Neural cell (in vitro differentiated cells): ENCODE measurements at regions not wholly inside any gene's neighbourhood (a gene's known extent, or its start where the extent isn't known, plus 50 kb on each side); places are given as distances from the start of the nearest gene placed in this dataset.

Experiments used
- H2AFZ ChIP-seq: fragments of 200-600, 300-800 bp; sonication (generic), shearing (Covaris generic); 2 replicates; pipeline ENCODE4 v1.6.0; 2014; ENCODE audit warnings: low read depth, mild to moderate bottlenecking, antibody characterized with exemption, low read length, moderate library complexity
- H3F3A ChIP-seq: fragments of 200-600 bp; shearing (Covaris generic); 2 replicates; pipeline ENCODE4 v1.6.1; 2016; ENCODE audit warnings: mild to moderate bottlenecking, moderate library complexity, mixed read lengths, antibody characterized with exemption, low read length; ENCODE audit not compliant: insufficient read depth, poor library complexity, severe bottlenecking
- H3K27ac ChIP-seq: fragments of 200-600, 300-800 bp; sonication (generic), shearing (Covaris generic); 2 replicates; pipeline ENCODE4 v1.5.1; 2014; ENCODE audit warnings: mild to moderate bottlenecking, low read length, moderate library complexity
- H3K27me3 ChIP-seq: fragments of 300-800, 200-600 bp; sonication (generic), shearing (Covaris generic); 2 replicates; pipeline ENCODE4 v1.6.0; 2014; ENCODE audit warnings: mild to moderate bottlenecking, low read depth, low read length, moderate library complexity; ENCODE audit not compliant: insufficient read depth
- H3K36me3 ChIP-seq: fragments of 300-800, 200-600 bp; sonication (generic), shearing (Covaris generic); 2 replicates; pipeline ENCODE4 v1.5.1; 2014; ENCODE audit warnings: mild to moderate bottlenecking, antibody characterized with exemption, low read length, moderate library complexity; ENCODE audit not compliant: insufficient read depth
- H3K4me2 ChIP-seq: fragments of 300-800, 200-600 bp; sonication (generic), shearing (Covaris generic); 2 replicates; pipeline ENCODE4 v1.6.0; 2014; ENCODE audit warnings: mild to moderate bottlenecking, low read length
- H3K4me3 ChIP-seq: fragments of 300-800, 200-600 bp; sonication (generic), shearing (Covaris generic); 2 replicates; pipeline ENCODE4 v1.5.1; 2014; ENCODE audit warnings: mild to moderate bottlenecking, low read length, moderate library complexity
- H3K79me2 ChIP-seq: fragments of 200-600 bp; shearing (Covaris generic); replicated peaks from 2 replicates; pipeline ENCODE4 v1.6.0; 2014; ENCODE audit warnings: mild to moderate bottlenecking, low read length, moderate library complexity; ENCODE audit not compliant: insufficient read depth
- H3K9ac ChIP-seq: fragments of 300-800, 200-600 bp; sonication (generic), shearing (Covaris generic); 2 replicates; pipeline ENCODE4 v1.6.1; 2016; ENCODE audit warnings: mild to moderate bottlenecking, low read length, mixed read lengths
- H3K9me2 ChIP-seq: fragments of 200-600 bp; shearing (Covaris generic); 2 replicates; pipeline ENCODE4 v1.6.1; 2016; ENCODE audit warnings: mild to moderate bottlenecking, low read length, mixed read lengths; ENCODE audit not compliant: insufficient read depth
- H3K9me3 ChIP-seq: fragments of 200-600, 300-800 bp; sonication (generic), shearing (Covaris generic); 2 replicates; pipeline ENCODE4 v1.6.1; 2016; ENCODE audit warnings: mild to moderate bottlenecking, mixed run types, low read length, moderate library complexity, mixed read lengths
- H4K20me1 ChIP-seq: fragments of 200-600 bp; shearing (Covaris generic); 2 replicates; pipeline ENCODE4 v1.6.1; 2016; ENCODE audit warnings: mild to moderate bottlenecking, mixed run types; ENCODE audit not compliant: insufficient read depth
- EP300 ChIP-seq: fragments of 450-650 bp; conservative IDR thresholded peaks from 2 replicates; pipeline ENCODE4 v1.6.1; 2014; ENCODE audit warnings: antibody characterized with exemption, mild to moderate bottlenecking, moderate library complexity; ENCODE audit not compliant: poor library complexity, severe bottlenecking
- EZH2 ChIP-seq: fragments of 200-600, 300-800 bp; shearing (Covaris generic), sonication (generic); IDR thresholded peaks from 2 replicates; pipeline ENCODE4 v1.6.1; 2014; ENCODE audit warnings: antibody characterized with exemption, low read length, borderline replicate concordance, mild to moderate bottlenecking; ENCODE audit not compliant: insufficient read depth, poor library complexity, severe bottlenecking
- MXI1 ChIP-seq: fragments of 450-650 bp; conservative IDR thresholded peaks from 2 replicates; pipeline ENCODE4 v1.6.1; 2014; ENCODE audit warnings: antibody characterized with exemption, mild to moderate bottlenecking; ENCODE audit not compliant: poor library complexity, severe bottlenecking
- POLR2AphosphoS5 ChIP-seq: IDR thresholded peaks from 2 replicates; pipeline ENCODE4 v1.6.1; 2012
- RAD21 ChIP-seq: fragments of 450-650 bp; conservative IDR thresholded peaks from 2 replicates; pipeline ENCODE4 v1.6.1; 2014; ENCODE audit warnings: antibody characterized with exemption, mild to moderate bottlenecking, moderate library complexity
- SMC3 ChIP-seq: fragments of 450-650 bp; conservative IDR thresholded peaks from 2 replicates; pipeline ENCODE4 v1.6.1; 2014; ENCODE audit warnings: antibody characterized with exemption, mild to moderate bottlenecking, moderate library complexity; ENCODE audit not compliant: poor library complexity
- TAF1 ChIP-seq: IDR thresholded peaks from 2 replicates; pipeline ENCODE4 v1.6.1; 2012; ENCODE audit warnings: low read depth
- TF ChIP-seq, protein P1 (sequence below): IDR thresholded peaks from 2 replicates; pipeline ENCODE4 v1.6.1; 2012; ENCODE audit warnings: borderline replicate concordance
- TF ChIP-seq, protein P2 (sequence below): fragments of 450-650 bp; IDR thresholded peaks from 2 replicates; pipeline ENCODE4 v1.5.1; 2014; ENCODE audit warnings: antibody characterized with exemption, mild to moderate bottlenecking, moderate library complexity; ENCODE audit not compliant: poor library complexity, severe bottlenecking

DNA sequence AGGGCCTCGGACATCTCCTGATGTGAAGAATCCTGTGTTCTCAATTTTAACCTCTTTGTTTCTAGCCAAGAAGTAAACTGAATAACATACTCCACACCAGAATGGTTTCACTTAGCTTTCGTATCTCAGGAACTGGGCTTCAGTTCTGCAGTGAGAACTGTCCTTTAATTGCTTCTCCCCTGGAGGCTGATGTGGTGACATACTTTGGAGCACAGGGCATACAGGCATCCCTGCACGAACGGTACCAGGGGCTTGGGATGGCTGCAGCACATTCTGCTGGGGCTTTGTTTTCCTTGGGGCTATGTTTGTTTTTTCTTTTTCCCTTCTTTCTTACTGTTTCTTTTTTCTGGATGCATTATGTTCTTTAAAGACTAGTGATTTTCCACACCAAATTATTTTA is 230.5 kb downstream of the TM9SF2 start:
- no peaks in the 10 kb centered on the region for H3K36me3 ChIP-seq
- no peak overlapping the region for H3K4me2 ChIP-seq
- no peaks in the 10 kb centered on the region for H3K27me3 ChIP-seq
- no peak overlapping the region for H2AFZ ChIP-seq
- H3K9me3 ChIP-seq = no peaks in the 10 kb centered on the region
- H3K4me3 ChIP-seq = no peak overlapping the region
- H4K20me1 ChIP-seq = no peaks in the 10 kb centered on the region
- no peaks in the 10 kb centered on the region for H3K9me2 ChIP-seq
- TF ChIP-seq RAD21 (no peak), POLR2AphosphoS5 (no peak), SMC3 (no peak), EZH2 (no peak), TAF1 (no peak), MXI1 (no peak), EP300 (no peak)
- TF ChIP-seq, protein P1, sequence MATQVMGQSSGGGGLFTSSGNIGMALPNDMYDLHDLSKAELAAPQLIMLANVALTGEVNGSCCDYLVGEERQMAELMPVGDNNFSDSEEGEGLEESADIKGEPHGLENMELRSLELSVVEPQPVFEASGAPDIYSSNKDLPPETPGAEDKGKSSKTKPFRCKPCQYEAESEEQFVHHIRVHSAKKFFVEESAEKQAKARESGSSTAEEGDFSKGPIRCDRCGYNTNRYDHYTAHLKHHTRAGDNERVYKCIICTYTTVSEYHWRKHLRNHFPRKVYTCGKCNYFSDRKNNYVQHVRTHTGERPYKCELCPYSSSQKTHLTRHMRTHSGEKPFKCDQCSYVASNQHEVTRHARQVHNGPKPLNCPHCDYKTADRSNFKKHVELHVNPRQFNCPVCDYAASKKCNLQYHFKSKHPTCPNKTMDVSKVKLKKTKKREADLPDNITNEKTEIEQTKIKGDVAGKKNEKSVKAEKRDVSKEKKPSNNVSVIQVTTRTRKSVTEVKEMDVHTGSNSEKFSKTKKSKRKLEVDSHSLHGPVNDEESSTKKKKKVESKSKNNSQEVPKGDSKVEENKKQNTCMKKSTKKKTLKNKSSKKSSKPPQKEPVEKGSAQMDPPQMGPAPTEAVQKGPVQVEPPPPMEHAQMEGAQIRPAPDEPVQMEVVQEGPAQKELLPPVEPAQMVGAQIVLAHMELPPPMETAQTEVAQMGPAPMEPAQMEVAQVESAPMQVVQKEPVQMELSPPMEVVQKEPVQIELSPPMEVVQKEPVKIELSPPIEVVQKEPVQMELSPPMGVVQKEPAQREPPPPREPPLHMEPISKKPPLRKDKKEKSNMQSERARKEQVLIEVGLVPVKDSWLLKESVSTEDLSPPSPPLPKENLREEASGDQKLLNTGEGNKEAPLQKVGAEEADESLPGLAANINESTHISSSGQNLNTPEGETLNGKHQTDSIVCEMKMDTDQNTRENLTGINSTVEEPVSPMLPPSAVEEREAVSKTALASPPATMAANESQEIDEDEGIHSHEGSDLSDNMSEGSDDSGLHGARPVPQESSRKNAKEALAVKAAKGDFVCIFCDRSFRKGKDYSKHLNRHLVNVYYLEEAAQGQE = no peak
- TF ChIP-seq, protein P2, sequence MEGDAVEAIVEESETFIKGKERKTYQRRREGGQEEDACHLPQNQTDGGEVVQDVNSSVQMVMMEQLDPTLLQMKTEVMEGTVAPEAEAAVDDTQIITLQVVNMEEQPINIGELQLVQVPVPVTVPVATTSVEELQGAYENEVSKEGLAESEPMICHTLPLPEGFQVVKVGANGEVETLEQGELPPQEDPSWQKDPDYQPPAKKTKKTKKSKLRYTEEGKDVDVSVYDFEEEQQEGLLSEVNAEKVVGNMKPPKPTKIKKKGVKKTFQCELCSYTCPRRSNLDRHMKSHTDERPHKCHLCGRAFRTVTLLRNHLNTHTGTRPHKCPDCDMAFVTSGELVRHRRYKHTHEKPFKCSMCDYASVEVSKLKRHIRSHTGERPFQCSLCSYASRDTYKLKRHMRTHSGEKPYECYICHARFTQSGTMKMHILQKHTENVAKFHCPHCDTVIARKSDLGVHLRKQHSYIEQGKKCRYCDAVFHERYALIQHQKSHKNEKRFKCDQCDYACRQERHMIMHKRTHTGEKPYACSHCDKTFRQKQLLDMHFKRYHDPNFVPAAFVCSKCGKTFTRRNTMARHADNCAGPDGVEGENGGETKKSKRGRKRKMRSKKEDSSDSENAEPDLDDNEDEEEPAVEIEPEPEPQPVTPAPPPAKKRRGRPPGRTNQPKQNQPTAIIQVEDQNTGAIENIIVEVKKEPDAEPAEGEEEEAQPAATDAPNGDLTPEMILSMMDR = no peak
- no peak overlapping the region for H3K27ac ChIP-seq
- H3F3A ChIP-seq = no peaks in the 10 kb centered on the region
- H3K79me2 ChIP-seq = no peaks in the 10 kb centered on the region
- H3K9ac ChIP-seq = no peak overlapping the region

DNA sequence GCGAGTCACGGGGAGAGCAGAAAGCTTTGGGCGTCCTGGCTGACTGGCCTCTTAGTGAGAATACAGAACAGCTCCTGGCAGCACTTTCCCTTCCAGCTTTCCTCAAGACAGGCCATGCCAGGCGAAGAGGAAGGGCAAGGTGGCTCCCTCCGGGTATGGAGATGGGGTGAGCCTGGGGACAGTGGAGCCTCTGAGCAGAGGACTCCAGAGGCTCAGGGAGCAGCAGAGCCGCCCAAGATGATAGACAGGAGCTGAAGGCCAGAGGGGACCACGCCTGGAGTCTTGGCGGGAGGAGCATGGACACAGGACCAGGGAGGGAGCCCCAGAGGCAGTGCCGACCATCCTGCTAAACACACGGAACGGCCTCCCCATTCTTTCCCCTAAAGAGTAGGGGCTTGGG is 229.1 kb downstream of the TM9SF2 start:
- no peak overlapping the region for H3K27ac ChIP-seq
- H3K27me3 ChIP-seq = no peaks in the 10 kb centered on the region
- no peak overlapping the region for H2AFZ ChIP-seq
- TF ChIP-seq EZH2 = no peak
- no peak for TF ChIP-seq POLR2AphosphoS5
- TF ChIP-seq MXI1 = no peak
- TF ChIP-seq EP300 = no peak
- TF ChIP-seq, protein P2 = no peak
- TF ChIP-seq, protein P1 = no peak
- TF ChIP-seq TAF1 = no peak
- TF ChIP-seq RAD21 = no peak
- no peak for TF ChIP-seq SMC3
- H3K9me3 ChIP-seq = no peaks in the 10 kb centered on the region
- H3K4me2 ChIP-seq = no peak overlapping the region
- no peaks in the 10 kb centered on the region for H3F3A ChIP-seq
- no peaks in the 10 kb centered on the region for H3K9me2 ChIP-seq
- H4K20me1 ChIP-seq = no peaks in the 10 kb centered on the region
- H3K9ac ChIP-seq = no peak overlapping the region
- no peaks in the 10 kb centered on the region for H3K79me2 ChIP-seq
- H3K36me3 ChIP-seq = no peaks in the 10 kb centered on the region
- no peak overlapping the region for H3K4me3 ChIP-seq
